ENCODE measurements at regions not wholly inside any gene's neighbourhood (a gene's known extent, or its start where the extent isn't known, plus 50 kb on each side); places are given as distances from the start of the nearest gene placed in this dataset.

- intact Hi-C loops (cut with micrococcal nuclease), result no loop called here
- H3K4me1 ChIP-seq (ENCODE audit: control insufficient read depth in 1 of 2, insufficient read depth in 2 of 2, low read length in 2 of 2), result no peaks in the 10 kb centered on the region
- H3K27me3 Mint-ChIP-seq (ENCODE audit: low read depth in 3 of 3), result peaks cover 0 to 8% (median 1%) of the 10 kb centered on the region in 3 donors
Measured at GRCh38 chr2:48849770-48850169, 94.2 kb upstream of the LHCGR start.

GRCh38 chr2:48845684-48846083 is 90.2 kb upstream of the LHCGR start:
- H3K9me3 Mint-ChIP-seq, result peaks cover 3 to 13% (median 8%) of the 10 kb centered on the region in 7 donors
- no peak for TF ChIP-seq CTCF (IDR thresholded peaks at IDR 0.05)
- WGBS (ENCODE audit: insufficient coverage), result 92% methylated on average over 3 of the region's 3 CpGs

More at GRCh38 chr2:48849770-48850169, 94.2 kb upstream of the LHCGR start:
- Histone ChIP-seq H3K36me3 (replicated peaks in 1 of 2; ENCODE audit: control insufficient read depth in 1 of 2, insufficient read depth in 2 of 2, low read length in 2 of 2) (no peaks in the 10 kb centered on the region), H2AFZ (ENCODE audit: insufficient read depth, low read depth, low read length, poor library complexity, severe bottlenecking) (no peak overlapping the region), H3K4me3 (replicated peaks in 1 of 3; ENCODE audit: low read depth in 2 of 3, low read length in 3 of 3) (no peak overlapping the region), H3K9ac (ENCODE audit: insufficient read depth, low read length, poor library complexity, severe bottlenecking) (no peak overlapping the region), H4K20me1 (ENCODE audit: insufficient read depth, low read length) (no peaks in the 10 kb centered on the region), H3K9me3 (replicated peaks in 1 of 2; ENCODE audit: control insufficient read depth in 1 of 2, insufficient read depth in 1 of 2, low read length in 2 of 2) (no peaks in the 10 kb centered on the region), H3K79me2 (ENCODE audit: insufficient read depth, low read length) (no peaks in the 10 kb centered on the region), H3K27ac (ENCODE audit: low read depth in 1 of 2, low read length in 2 of 2) (no peak overlapping the region), H3K4me2 (replicated peaks; ENCODE audit: extremely low read depth, low read length, poor library complexity, severe bottlenecking) (no peak overlapping the region), H3K27me3 (ENCODE audit: control insufficient read depth in 2 of 2, insufficient read depth in 2 of 2, low read length in 2 of 2) (no peaks in the 10 kb centered on the region)
- no CpG with 5 or more reads among the region's 5 CpGs for WGBS (ENCODE audit: insufficient coverage)
- DNase-seq, result no peak
- H3K9me3 Mint-ChIP-seq, result peaks cover 0 to 7% (median 4%) of the 10 kb centered on the region in 7 donors
- no peak overlapping the region for H3K27ac Mint-ChIP-seq
- no peaks in the 10 kb centered on the region for H3K4me1 Mint-ChIP-seq
- H3K4me3 Mint-ChIP-seq, result no peak overlapping the region
- TF ChIP-seq CTCF (IDR thresholded peaks at IDR 0.05), result no peak
- H3K36me3 Mint-ChIP-seq, result no peaks in the 10 kb centered on the region

More at GRCh38 chr2:48845684-48846083, 90.2 kb upstream of the LHCGR start:
- Mint-ChIP-seq H3K36me3 (no peaks in the 10 kb centered on the region), H3K27me3 (ENCODE audit: low read depth in 3 of 3) (peaks cover 0 to 6% (median 2%) of the 10 kb centered on the region in 3 donors), H3K4me3 (no peak overlapping the region), H3K4me1 (no peaks in the 10 kb centered on the region), H3K27ac (no peak overlapping the region)
- H2AFZ ChIP-seq (ENCODE audit: insufficient read depth, low read depth, low read length, poor library complexity, severe bottlenecking), result no peak overlapping the region
- intact Hi-C loops (cut with micrococcal nuclease), result no loop called here
- H3K36me3 ChIP-seq (replicated peaks in 1 of 2; ENCODE audit: control insufficient read depth in 1 of 2, insufficient read depth in 2 of 2, low read length in 2 of 2), result no peaks in the 10 kb centered on the region
- no peak overlapping the region for H3K4me3 ChIP-seq (replicated peaks in 1 of 3; ENCODE audit: low read depth in 2 of 3, low read length in 3 of 3)
- H4K20me1 ChIP-seq (ENCODE audit: insufficient read depth, low read length), result no peaks in the 10 kb centered on the region
- H3K79me2 ChIP-seq (ENCODE audit: insufficient read depth, low read length), result no peaks in the 10 kb centered on the region
- no peak overlapping the region for H3K4me2 ChIP-seq (replicated peaks; ENCODE audit: extremely low read depth, low read length, poor library complexity, severe bottlenecking)
- no peaks in the 10 kb centered on the region for H3K4me1 ChIP-seq (ENCODE audit: control insufficient read depth in 1 of 2, insufficient read depth in 2 of 2, low read length in 2 of 2)
- no peak for DNase-seq
- H3K9ac ChIP-seq (ENCODE audit: insufficient read depth, low read length, poor library complexity, severe bottlenecking), result no peak overlapping the region
- peaks cover under 1 to 7% of the 10 kb centered on the region in 2 donors for H3K9me3 ChIP-seq (replicated peaks in 1 of 2; ENCODE audit: control insufficient read depth in 1 of 2, insufficient read depth in 1 of 2, low read length in 2 of 2)
- H3K27me3 ChIP-seq (ENCODE audit: control insufficient read depth in 2 of 2, insufficient read depth in 2 of 2, low read length in 2 of 2), result no peaks in the 10 kb centered on the region
- H3K27ac ChIP-seq (ENCODE audit: low read depth in 1 of 2, low read length in 2 of 2), result no peak overlapping the region

Data from CD14-positive monocyte (primary cell).